SK-N-SH treated with all-trans-retinoic acid at 6 μM for 48 hours (cell line): ENCODE measurements at regions not wholly inside any gene's neighbourhood (a gene's known extent, or its start where the extent isn't known, plus 50 kb on each side); places are given as distances from the start of the nearest gene placed in this dataset.

ENCODE experiments used
- ATAC-seq: fragments of 200-7000 bp; cut with Tn5 transposase; 3 replicates; pipeline ENCODE4 v1.9.1; 2020; ENCODE audit warnings: mild to moderate bottlenecking, moderate library complexity
- ARNTL ChIP-seq: fragments of 450-650 bp; formaldehyde crosslinking; IDR thresholded peaks from 2 replicates; pipeline ENCODE4 v1.5.0; 2020; ENCODE audit warnings: low read depth, mild to moderate bottlenecking, moderate library complexity, borderline replicate concordance
- BACH2 ChIP-seq: fragments of 250-450 bp; sonication (Bioruptor Pico); IDR thresholded peaks from 2 replicates; pipeline ENCODE4 v1.9.0; 2021; ENCODE audit warnings: mild to moderate bottlenecking, borderline replicate concordance
- CREB5 ChIP-seq: fragments of 250-450 bp; sonication (Bioruptor Pico); IDR thresholded peaks from 2 replicates; pipeline ENCODE4 v1.5.1; 2020; ENCODE audit warnings: low read depth, mild to moderate bottlenecking, moderate library complexity
- CSDC2 ChIP-seq: fragments of 250-450 bp; sonication (Bioruptor Pico); IDR thresholded peaks from 2 replicates; pipeline ENCODE4 v1.5.0; 2020; ENCODE audit warnings: mild to moderate bottlenecking, moderate library complexity
- CSRNP3 ChIP-seq: fragments of 250-450 bp; sonication (Bioruptor Pico); IDR thresholded peaks from 2 replicates; pipeline ENCODE4 v1.5.1; 2021; ENCODE audit warnings: mild to moderate bottlenecking, moderate library complexity
- ISL1 ChIP-seq: fragments of 250-450 bp; sonication (Bioruptor Pico); IDR thresholded peaks from 2 replicates; pipeline ENCODE4 v2.1.2; 2022; ENCODE audit warnings: mild to moderate bottlenecking, moderate library complexity
- OSR1 ChIP-seq: fragments of 250-450 bp; sonication (Bioruptor Pico); IDR thresholded peaks from 2 replicates; pipeline ENCODE4 v1.8.0; 2022; ENCODE audit warnings: moderate library complexity, mild to moderate bottlenecking, inconsistent platforms
- PATZ1 ChIP-seq: fragments of 250-450 bp; sonication (Bioruptor Pico); IDR thresholded peaks from 2 replicates; pipeline ENCODE4 v1.8.0; 2020; ENCODE audit warnings: mild to moderate bottlenecking, moderate library complexity, borderline replicate concordance
- PPARA ChIP-seq: fragments of 250-450 bp; sonication (Bioruptor Pico); IDR thresholded peaks from 2 replicates; pipeline ENCODE4 v1.5.0; 2020; ENCODE audit warnings: mild to moderate bottlenecking, borderline replicate concordance
- SNAI2 ChIP-seq: fragments of 250-450 bp; sonication (Bioruptor Pico); IDR thresholded peaks from 2 replicates; pipeline ENCODE4 v1.5.0; 2020; ENCODE audit warnings: mild to moderate bottlenecking, moderate library complexity
- TCF4 ChIP-seq: fragments of 250-450 bp; sonication (Bioruptor Pico); IDR thresholded peaks from 2 replicates; pipeline ENCODE4 v1.8.0; 2021; ENCODE audit warnings: mild to moderate bottlenecking, moderate library complexity, borderline replicate concordance
- TOX ChIP-seq: fragments of 250-450 bp; sonication (Bioruptor Pico); IDR thresholded peaks from 2 replicates; pipeline ENCODE4 v1.8.0; 2021; ENCODE audit warnings: mild to moderate bottlenecking, moderate library complexity, borderline replicate concordance
- TSHZ2 ChIP-seq: fragments of 250-450 bp; sonication (Bioruptor Pico); IDR thresholded peaks from 2 replicates; pipeline ENCODE4 v1.5.0; 2020; ENCODE audit warnings: mild to moderate bottlenecking, moderate library complexity
- ZC3H10 ChIP-seq: fragments of 250-450 bp; sonication (Bioruptor Pico); IDR thresholded peaks from 2 replicates; pipeline ENCODE4 v1.5.1; 2021; ENCODE audit warnings: mild to moderate bottlenecking, moderate library complexity
- ZFP3 ChIP-seq: fragments of 250-450 bp; sonication (Bioruptor Pico); IDR thresholded peaks from 2 replicates; pipeline ENCODE4 v1.5.0; 2020; ENCODE audit warnings: mild to moderate bottlenecking, moderate library complexity
- ZFP30 ChIP-seq: fragments of 450-650 bp; formaldehyde crosslinking; IDR thresholded peaks from 2 replicates; pipeline ENCODE4 v1.5.0; 2022; ENCODE audit warnings: mild to moderate bottlenecking, moderate library complexity
- ZNF565 ChIP-seq: fragments of 450-650 bp; formaldehyde crosslinking; conservative IDR thresholded peaks from 2 replicates; pipeline ENCODE4 v1.5.0; 2020; ENCODE audit warnings: low read depth, mild to moderate bottlenecking, moderate library complexity
- ZNF70 ChIP-seq: fragments of 450-650 bp; formaldehyde crosslinking; IDR thresholded peaks from 2 replicates; pipeline ENCODE4 v1.5.0; 2020; ENCODE audit warnings: mild to moderate bottlenecking, moderate library complexity
- ZNF8 ChIP-seq: fragments of 450-650 bp; formaldehyde crosslinking; IDR thresholded peaks from 2 replicates; pipeline ENCODE4 v1.5.0; 2020; ENCODE audit warnings: mild to moderate bottlenecking, moderate library complexity

GRCh38 chr6:109225946-109226345, 130.6 kb downstream of the CEP57L1 start:
- no peak for ATAC-seq
- TF ChIP-seq TOX (CRISPR knock-in tag) = no peak
- TF ChIP-seq CSRNP3 (CRISPR knock-in tag) = no peak
- TF ChIP-seq ZNF70 = no peak
- TF ChIP-seq SNAI2 (CRISPR knock-in tag) = no peak
- no peak for TF ChIP-seq ZFP30 (CRISPR knock-in tag)
- no peak for TF ChIP-seq PATZ1 (CRISPR knock-in tag)
- TF ChIP-seq, all 23 proteins: peak for 0

- TF ChIP-seq TCF4 (CRISPR knock-in tag) (no peak), ISL1 (CRISPR knock-in tag) (no peak), SNAI2 (CRISPR knock-in tag) (no peak), ZFP30 (CRISPR knock-in tag) (no peak), CSDC2 (CRISPR knock-in tag) (no peak), ARNTL (CRISPR knock-in tag) (no peak), ZC3H10 (CRISPR knock-in tag) (no peak), ZNF565 (no peak)
- TF ChIP-seq, all 23 proteins: peak for 0
- ATAC-seq = no peak
Measured at GRCh38 chr6:109224994-109225393, 129.7 kb downstream of the CEP57L1 start.

GRCh38 chr6:109224107-109224875, 129.0 kb downstream of the CEP57L1 start:
- ATAC-seq = peak; percentile 30; the same call in 1 of the 3 replicates
- no peak for TF ChIP-seq BACH2 (CRISPR knock-in tag)
- no peak for TF ChIP-seq ZNF8 (CRISPR knock-in tag)
- no peak for TF ChIP-seq ZFP3 (CRISPR knock-in tag)
- TF ChIP-seq ZNF70 = no peak
- TF ChIP-seq PPARA (CRISPR knock-in tag) = no peak
- TF ChIP-seq CREB5 = no peak
- TF ChIP-seq SNAI2 (CRISPR knock-in tag) = no peak
- no peak for TF ChIP-seq CSDC2 (CRISPR knock-in tag)
- TF ChIP-seq TSHZ2 (CRISPR knock-in tag) = 0 out of 2 replicates have a peak, but pooled peaks have one; percentile 51
- no peak for TF ChIP-seq ZNF565
- TF ChIP-seq ZFP30 (CRISPR knock-in tag) = no peak
- peak; percentile 13; the same call in 1 of the 2 replicates for TF ChIP-seq TCF4 (CRISPR knock-in tag)
- TF ChIP-seq OSR1 (CRISPR knock-in tag) = no peak
- no peak for TF ChIP-seq PATZ1 (CRISPR knock-in tag)
